IPS-15b (cell line): ENCODE measurements at regions not wholly inside any gene's neighbourhood (a gene's known extent, or its start where the extent isn't known, plus 50 kb on each side); places are given as distances from the start of the nearest gene placed in this dataset.

Experiments used
- H3K27me3 ChIP-seq: one replicate; pipeline ENCODE4 v1.6.1; 2013; ENCODE audit warnings: low read length; ENCODE audit not compliant: control insufficient read depth, insufficient read depth
- H3K36me3 ChIP-seq: one replicate; pipeline ENCODE4 v1.6.1; 2013; ENCODE audit warnings: low read length; ENCODE audit not compliant: control insufficient read depth, insufficient read depth
- H3K4me1 ChIP-seq: one replicate; pipeline ENCODE4 v1.6.1; 2013; ENCODE audit warnings: mild to moderate bottlenecking, low read length; ENCODE audit not compliant: control insufficient read depth, insufficient read depth
- H3K4me3 ChIP-seq: one replicate; pipeline ENCODE4 v1.5.1; 2013; ENCODE audit warnings: low read depth, low read length
- H3K9ac ChIP-seq: one replicate; pipeline ENCODE4 v1.6.1; 2013; ENCODE audit warnings: low read depth, mild to moderate bottlenecking, low read length
- H3K9me3 ChIP-seq: one replicate; pipeline ENCODE4 v1.6.1; 2013; ENCODE audit warnings: mild to moderate bottlenecking, low read length; ENCODE audit not compliant: control insufficient read depth, insufficient read depth

- Histone ChIP-seq H3K9me3 (no peaks in the 10 kb centered on the region), H3K36me3 (no peaks in the 10 kb centered on the region), H3K9ac (no peak overlapping the region), H3K27me3 (no peaks in the 10 kb centered on the region), H3K4me3 (no peak overlapping the region), H3K4me1 (peaks cover 2% of the 10 kb centered on the region)
These were observed 240.9 kb downstream of the ENGASE start for GRCh38 chr17:79315358-79316105.

- Histone ChIP-seq H3K36me3 (no peaks in the 10 kb centered on the region), H3K27me3 (no peaks in the 10 kb centered on the region), H3K4me1 (peaks cover 2% of the 10 kb centered on the region), H3K9me3 (no peaks in the 10 kb centered on the region), H3K4me3 (no peak overlapping the region), H3K9ac (no peak overlapping the region)
These were observed 240.2 kb downstream of the ENGASE start for GRCh38 chr17:79314617-79315357.

- H3K4me1 ChIP-seq: peaks cover 2% of the 10 kb centered on the region
- no peaks in the 10 kb centered on the region for H3K9me3 ChIP-seq
- no peak overlapping the region for H3K9ac ChIP-seq
- H3K27me3 ChIP-seq: no peaks in the 10 kb centered on the region
- H3K4me3 ChIP-seq: no peak overlapping the region
- H3K36me3 ChIP-seq: no peaks in the 10 kb centered on the region
These were observed 236.7 kb downstream of the ENGASE start for GRCh38 chr17:79311373-79311772.

GRCh38 chr17:79306424-79307318 is 232.0 kb downstream of the ENGASE start:
- Histone ChIP-seq H3K36me3 (no peaks in the 10 kb centered on the region), H3K9me3 (no peaks in the 10 kb centered on the region), H3K4me3 (no peak overlapping the region), H3K4me1 (no peaks in the 10 kb centered on the region), H3K9ac (no peak overlapping the region), H3K27me3 (no peaks in the 10 kb centered on the region)

- no peak overlapping the region for H3K9ac ChIP-seq
- H3K4me1 ChIP-seq: no peaks in the 10 kb centered on the region
- H3K4me3 ChIP-seq: no peak overlapping the region
- no peaks in the 10 kb centered on the region for H3K27me3 ChIP-seq
- H3K36me3 ChIP-seq: no peaks in the 10 kb centered on the region
- H3K9me3 ChIP-seq: no peaks in the 10 kb centered on the region
These were observed 231.3 kb downstream of the ENGASE start for GRCh38 chr17:79305768-79306423.

- no peak overlapping the region for H3K9ac ChIP-seq
- no peaks in the 10 kb centered on the region for H3K4me1 ChIP-seq
- H3K36me3 ChIP-seq: no peaks in the 10 kb centered on the region
- H3K4me3 ChIP-seq: no peak overlapping the region
- no peaks in the 10 kb centered on the region for H3K27me3 ChIP-seq
- H3K9me3 ChIP-seq: no peaks in the 10 kb centered on the region
These were observed 230.7 kb downstream of the ENGASE start for GRCh38 chr17:79305376-79305767.

GRCh38 chr17:79304884-79305283 is 230.3 kb downstream of the ENGASE start:
- H3K27me3 ChIP-seq: no peaks in the 10 kb centered on the region
- no peaks in the 10 kb centered on the region for H3K36me3 ChIP-seq
- no peak overlapping the region for H3K4me3 ChIP-seq
- no peaks in the 10 kb centered on the region for H3K9me3 ChIP-seq
- no peaks in the 10 kb centered on the region for H3K4me1 ChIP-seq
- no peak overlapping the region for H3K9ac ChIP-seq

GRCh38 chr17:79303641-79304205 is 229.1 kb downstream of the ENGASE start:
- H3K27me3 ChIP-seq: no peaks in the 10 kb centered on the region

GRCh38 chr17:79301469-79301868 is 226.8 kb downstream of the ENGASE start:
- H3K9ac ChIP-seq: no peak overlapping the region
- H3K27me3 ChIP-seq: no peaks in the 10 kb centered on the region
- H3K36me3 ChIP-seq: no peaks in the 10 kb centered on the region
- H3K4me3 ChIP-seq: no peak overlapping the region
- no peaks in the 10 kb centered on the region for H3K9me3 ChIP-seq
- H3K4me1 ChIP-seq: no peaks in the 10 kb centered on the region

More at GRCh38 chr17:79303641-79304205, 229.1 kb downstream of the ENGASE start:
- Histone ChIP-seq H3K4me1 (no peaks in the 10 kb centered on the region), H3K9ac (no peak overlapping the region), H3K9me3 (no peaks in the 10 kb centered on the region), H3K36me3 (no peaks in the 10 kb centered on the region), H3K4me3 (no peak overlapping the region)

- H3K27me3 ChIP-seq: peaks cover 9% of the 10 kb centered on the region
- H3K4me1 ChIP-seq: no peaks in the 10 kb centered on the region
- H3K36me3 ChIP-seq: no peaks in the 10 kb centered on the region
- no peak overlapping the region for H3K4me3 ChIP-seq
- H3K9me3 ChIP-seq: no peaks in the 10 kb centered on the region
- no peak overlapping the region for H3K9ac ChIP-seq
These were observed 224.7 kb downstream of the ENGASE start for GRCh38 chr17:79299349-79299748.

GRCh38 chr17:79298799-79299198 is 224.2 kb downstream of the ENGASE start:
- no peaks in the 10 kb centered on the region for H3K36me3 ChIP-seq
- no peaks in the 10 kb centered on the region for H3K9me3 ChIP-seq
- no peaks in the 10 kb centered on the region for H3K4me1 ChIP-seq
- H3K27me3 ChIP-seq: peaks cover 9% of the 10 kb centered on the region
- no peak overlapping the region for H3K9ac ChIP-seq
- H3K4me3 ChIP-seq: no peak overlapping the region
